T-helper 17 cell (primary cell): ENCODE measurements at regions not wholly inside any gene's neighbourhood (a gene's known extent, or its start where the extent isn't known, plus 50 kb on each side); places are given as distances from the start of the nearest gene placed in this dataset.

Experiments used
- ATAC-seq: fragments of 150-1000 bp; cut with Tn5 transposase; 2 replicates; pipeline ENCODE4 v1.10.0; 2021; ENCODE audit warnings: mild to moderate bottlenecking, moderate library complexity
- DNase-seq, 3 donors: peaks; one replicate each; pipeline versions ENCODE4 v3.0.0 to v3.0.0-alpha.2; 2020 to 2021
- H3K9me3 ChIP-seq: one replicate; pipeline ENCODE4 v1.7.0; 2013; ENCODE audit warnings: low read length, mild to moderate bottlenecking; ENCODE audit not compliant: control insufficient read depth, poor library complexity, severe bottlenecking
- H3K27ac Mint-ChIP-seq: one replicate; pipeline ENCODE4 v1.8.0; 2022; ENCODE audit warnings: mild to moderate bottlenecking, moderate library complexity, mixed read lengths
- H3K27me3 Mint-ChIP-seq: one replicate; pipeline ENCODE4 v1.8.0; 2022; ENCODE audit warnings: mixed read lengths
- H3K36me3 Mint-ChIP-seq: one replicate; pipeline ENCODE4 v1.8.0; 2022; ENCODE audit warnings: low read depth, mixed read lengths
- H3K4me1 Mint-ChIP-seq: one replicate; pipeline ENCODE4 v1.8.0; 2022; ENCODE audit warnings: mild to moderate bottlenecking, mixed read lengths
- H3K4me3 Mint-ChIP-seq: one replicate; pipeline ENCODE4 v1.8.0; 2022; ENCODE audit warnings: mild to moderate bottlenecking, moderate library complexity, mixed read lengths

- no peaks in the 10 kb centered on the region for H3K9me3 ChIP-seq
- no peaks in the 10 kb centered on the region for H3K4me1 Mint-ChIP-seq
- H3K4me3 Mint-ChIP-seq = no peak overlapping the region
- H3K27me3 Mint-ChIP-seq = peaks cover 51% of the 10 kb centered on the region
- no peak overlapping the region for H3K27ac Mint-ChIP-seq
- DNase-seq (no peak), ATAC-seq (no peak)
- no peaks in the 10 kb centered on the region for H3K36me3 Mint-ChIP-seq
Observed at GRCh38 chr5:57600321-57600720, 117.7 kb upstream of the ACTBL2 start.

GRCh38 chr5:57598756-57599155, 116.1 kb upstream of the ACTBL2 start:
- no peak for ATAC-seq
- Mint-ChIP-seq H3K27ac (no peak overlapping the region), H3K27me3 (peaks cover 40% of the 10 kb centered on the region), H3K36me3 (no peaks in the 10 kb centered on the region), H3K4me1 (no peaks in the 10 kb centered on the region), H3K4me3 (no peak overlapping the region)
- H3K9me3 ChIP-seq = no peaks in the 10 kb centered on the region
- DNase-seq = no peak

- no peaks in the 10 kb centered on the region for H3K9me3 ChIP-seq
- ATAC-seq = no peak
- no peak overlapping the region for H3K4me3 Mint-ChIP-seq
- H3K27me3 Mint-ChIP-seq = peaks cover 42% of the 10 kb centered on the region
- H3K27ac Mint-ChIP-seq = no peak overlapping the region
- DNase-seq = no peak
- no peaks in the 10 kb centered on the region for H3K4me1 Mint-ChIP-seq
- no peaks in the 10 kb centered on the region for H3K36me3 Mint-ChIP-seq
Observed at GRCh38 chr5:57598097-57598496, 115.5 kb upstream of the ACTBL2 start.

GRCh38 chr5:57595523-57595991, 112.9 kb upstream of the ACTBL2 start:
- Mint-ChIP-seq H3K36me3 (peaks cover 2% of the 10 kb centered on the region), H3K27ac (no peak overlapping the region), H3K4me1 (no peaks in the 10 kb centered on the region), H3K4me3 (no peak overlapping the region), H3K27me3 (peaks cover 44% of the 10 kb centered on the region)
- ATAC-seq (no peak), DNase-seq (no peak)
- no peaks in the 10 kb centered on the region for H3K9me3 ChIP-seq

GRCh38 chr5:57594436-57594835, 111.8 kb upstream of the ACTBL2 start:
- ATAC-seq (no peak), DNase-seq (no peak)
- H3K36me3 Mint-ChIP-seq = peaks cover 2% of the 10 kb centered on the region
- H3K27ac Mint-ChIP-seq = no peak overlapping the region
- no peaks in the 10 kb centered on the region for H3K4me1 Mint-ChIP-seq
- peaks cover 33% of the 10 kb centered on the region for H3K27me3 Mint-ChIP-seq
- H3K9me3 ChIP-seq = no peaks in the 10 kb centered on the region
- no peak overlapping the region for H3K4me3 Mint-ChIP-seq

GRCh38 chr5:57592236-57592635, 109.6 kb upstream of the ACTBL2 start:
- no peak overlapping the region for H3K27ac Mint-ChIP-seq
- peaks cover 26% of the 10 kb centered on the region for H3K27me3 Mint-ChIP-seq
- no peak for ATAC-seq
- no peaks in the 10 kb centered on the region for H3K4me1 Mint-ChIP-seq
- peaks cover 2% of the 10 kb centered on the region for H3K36me3 Mint-ChIP-seq
- no peak for DNase-seq
- H3K4me3 Mint-ChIP-seq = no peak overlapping the region
- H3K9me3 ChIP-seq = no peaks in the 10 kb centered on the region

DNA sequence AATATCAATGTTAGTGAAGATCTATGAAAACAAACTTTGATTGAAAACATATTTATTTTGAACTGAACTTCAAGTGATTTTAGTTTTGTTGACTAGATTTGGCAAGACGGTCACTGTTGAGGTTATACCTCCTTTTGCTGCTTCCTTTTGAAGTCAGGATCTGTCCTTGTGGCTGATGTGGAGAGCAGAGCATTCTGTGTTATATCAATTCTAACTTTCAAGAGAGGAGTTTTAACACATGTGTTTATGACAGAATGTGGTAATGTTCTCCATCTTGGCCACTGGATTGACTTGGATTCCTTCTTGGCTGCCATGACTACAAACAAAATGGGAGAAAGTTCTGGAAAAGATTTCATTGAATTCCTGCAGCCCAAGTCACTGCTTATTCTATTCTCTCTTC, 104.0 kb upstream of the ACTBL2 start:
- H3K27me3 Mint-ChIP-seq = peaks cover 9% of the 10 kb centered on the region
- H3K9me3 ChIP-seq = no peaks in the 10 kb centered on the region
- H3K4me3 Mint-ChIP-seq = no peak overlapping the region
- H3K4me1 Mint-ChIP-seq = no peaks in the 10 kb centered on the region
- peaks cover 2% of the 10 kb centered on the region for H3K36me3 Mint-ChIP-seq
- H3K27ac Mint-ChIP-seq = no peak overlapping the region
- no peak for ATAC-seq
- no peak for DNase-seq

GRCh38 chr5:57582578-57583070, 100.0 kb upstream of the ACTBL2 start:
- Mint-ChIP-seq H3K4me3 (no peak overlapping the region), H3K27me3 (peaks cover 4% of the 10 kb centered on the region), H3K4me1 (no peaks in the 10 kb centered on the region), H3K27ac (no peak overlapping the region), H3K36me3 (no peaks in the 10 kb centered on the region)
- H3K9me3 ChIP-seq = peaks cover 3% of the 10 kb centered on the region
- DNase-seq (no peak), ATAC-seq (no peak)

- Mint-ChIP-seq H3K27me3 (peaks cover 9% of the 10 kb centered on the region), H3K27ac (no peak overlapping the region), H3K4me1 (no peaks in the 10 kb centered on the region), H3K4me3 (no peak overlapping the region), H3K36me3 (no peaks in the 10 kb centered on the region)
- ATAC-seq = no peak
- peaks cover 3% of the 10 kb centered on the region for H3K9me3 ChIP-seq
- DNase-seq = no peak
Observed at GRCh38 chr5:57581772-57582171, 99.2 kb upstream of the ACTBL2 start.

GRCh38 chr5:57581222-57581621, 98.6 kb upstream of the ACTBL2 start:
- Mint-ChIP-seq H3K27ac (no peak overlapping the region), H3K27me3 (peaks cover 9% of the 10 kb centered on the region), H3K36me3 (no peaks in the 10 kb centered on the region), H3K4me3 (no peak overlapping the region), H3K4me1 (no peaks in the 10 kb centered on the region)
- peaks cover 3% of the 10 kb centered on the region for H3K9me3 ChIP-seq
- no peak for ATAC-seq
- DNase-seq = no peak

- Mint-ChIP-seq H3K4me3 (no peak overlapping the region), H3K4me1 (no peaks in the 10 kb centered on the region), H3K27me3 (peaks cover 15% of the 10 kb centered on the region), H3K36me3 (no peaks in the 10 kb centered on the region), H3K27ac (no peak overlapping the region)
- no peak for ATAC-seq
- peaks cover 3% of the 10 kb centered on the region for H3K9me3 ChIP-seq
- no peak for DNase-seq
Observed at GRCh38 chr5:57577432-57578175, 95.0 kb upstream of the ACTBL2 start.

DNA sequence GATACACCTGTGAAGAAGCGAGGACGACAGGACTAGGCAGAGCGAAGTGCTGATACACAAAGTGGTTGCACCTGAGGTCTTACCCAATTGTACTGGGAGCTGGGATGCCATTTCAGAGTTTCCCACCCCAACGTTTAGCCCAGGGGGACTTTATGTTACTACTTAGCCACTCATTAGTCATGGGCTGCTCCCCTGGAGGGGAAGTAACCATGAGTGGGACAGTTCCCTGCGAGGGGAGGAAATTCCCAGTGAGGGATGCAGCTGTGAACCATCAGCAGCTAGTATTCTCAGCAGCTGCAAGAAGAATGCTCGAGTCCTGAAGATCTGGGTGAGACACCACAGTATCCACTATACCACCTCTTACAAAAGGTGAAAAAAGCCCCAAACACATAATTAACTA, 93.7 kb upstream of the ACTBL2 start:
- Mint-ChIP-seq H3K4me1 (no peaks in the 10 kb centered on the region), H3K36me3 (no peaks in the 10 kb centered on the region), H3K27me3 (peaks cover 18% of the 10 kb centered on the region), H3K4me3 (peak overlapping the region; percentile 16), H3K27ac (no peak overlapping the region)
- ATAC-seq = no peak
- no peak for DNase-seq
- H3K9me3 ChIP-seq = peaks cover 3% of the 10 kb centered on the region

DNA sequence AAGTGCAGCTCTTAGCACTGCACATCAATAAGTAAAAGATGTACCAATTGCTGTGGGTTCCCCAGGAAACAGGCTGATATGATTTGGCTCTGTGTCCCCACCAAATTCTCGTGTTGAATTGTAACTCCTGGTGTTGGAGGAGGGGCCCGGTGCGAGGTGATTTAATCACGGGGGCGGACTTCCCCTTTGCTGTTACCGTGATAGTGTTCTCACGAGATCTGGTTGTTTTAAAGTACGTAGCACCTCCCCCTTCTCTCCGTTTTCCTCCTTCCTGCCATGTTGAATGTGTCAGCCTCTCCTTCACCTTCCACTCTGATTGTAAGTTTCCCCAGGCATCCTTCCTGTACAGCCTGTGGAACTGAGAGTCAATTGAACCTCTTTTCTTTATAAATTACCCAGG, 93.2 kb upstream of the ACTBL2 start:
- ATAC-seq (no peak), DNase-seq (no peak)
- H3K27ac Mint-ChIP-seq = no peak overlapping the region
- H3K9me3 ChIP-seq = peaks cover 3% of the 10 kb centered on the region
- H3K27me3 Mint-ChIP-seq = peaks cover 23% of the 10 kb centered on the region
- peak overlapping the region; percentile 16 for H3K4me3 Mint-ChIP-seq
- no peaks in the 10 kb centered on the region for H3K4me1 Mint-ChIP-seq
- no peaks in the 10 kb centered on the region for H3K36me3 Mint-ChIP-seq

DNA sequence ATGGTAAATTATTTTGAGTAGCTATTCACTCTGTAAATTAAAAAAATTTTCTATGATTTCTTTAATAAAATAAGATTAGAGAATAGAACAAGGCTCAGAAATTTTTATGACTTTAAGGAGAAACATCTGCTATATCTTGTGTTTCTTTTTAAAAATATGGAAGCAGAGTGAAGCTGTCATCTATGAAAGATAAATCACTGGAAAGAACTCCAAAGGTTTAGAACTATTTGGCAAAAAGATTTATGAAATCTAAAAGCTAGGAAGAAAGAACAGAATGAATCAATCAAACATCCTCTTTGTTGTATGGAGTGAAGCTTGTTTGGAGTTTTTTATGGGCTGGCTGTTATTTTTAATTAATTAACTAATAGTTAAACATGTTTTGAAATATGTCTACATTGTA, 89.8 kb upstream of the ACTBL2 start:
- H3K9me3 ChIP-seq = no peaks in the 10 kb centered on the region
- H3K4me1 Mint-ChIP-seq = no peaks in the 10 kb centered on the region
- H3K27ac Mint-ChIP-seq = no peak overlapping the region
- H3K36me3 Mint-ChIP-seq = no peaks in the 10 kb centered on the region
- no peak for DNase-seq
- no peak overlapping the region for H3K4me3 Mint-ChIP-seq
- H3K27me3 Mint-ChIP-seq = peaks cover 23% of the 10 kb centered on the region
- no peak for ATAC-seq
